ENCODE measurements at regions not wholly inside any gene's neighbourhood (a gene's known extent, or its start where the extent isn't known, plus 50 kb on each side); places are given as distances from the start of the nearest gene placed in this dataset.

GRCh38 chr7:55271661-55272060 is 93.5 kb upstream of the LANCL2 start:
- TF ChIP-seq POLR2A (IDR thresholded peaks at IDR 0.05) (no peak), CTCF (IDR thresholded peaks at IDR 0.05) (no peak)
